ENCODE measurements at regions not wholly inside any gene's neighbourhood (a gene's known extent, or its start where the extent isn't known, plus 50 kb on each side); places are given as distances from the start of the nearest gene placed in this dataset.
"Not testable (repeated sequence)": the region's sequence is repeated elsewhere in the genome, so short reads cannot be mapped to it uniquely, and the experiment has no call there.

GRCh38 chr3:166986000-166986399 is 394.1 kb downstream of the ZBBX start:
- no peak for DNase-seq

GRCh38 chr3:166975796-166976195 is 404.3 kb downstream of the ZBBX start:
- DNase-seq, result not testable (repeated sequence)

- not testable (repeated sequence) for DNase-seq
Observed at GRCh38 chr3:166967714-166968113, 412.4 kb downstream of the ZBBX start.

- no peak for DNase-seq
Observed at GRCh38 chr3:166962911-166963310, 417.2 kb downstream of the ZBBX start.

GRCh38 chr3:166957121-166957520 is 423.0 kb downstream of the ZBBX start:
- no peak for DNase-seq

- no peak for DNase-seq
Observed at GRCh38 chr3:166955201-166955939, 424.7 kb downstream of the ZBBX start.

- DNase-seq, result no peak
Observed at GRCh38 chr3:166934879-166935278, 445.2 kb downstream of the ZBBX start.

- no peak for DNase-seq
Observed at GRCh38 chr3:166917437-166917836, 462.7 kb downstream of the ZBBX start.

- no peak for DNase-seq
Observed at GRCh38 chr3:166902374-166902773, 477.7 kb downstream of the ZBBX start.

- no peak for DNase-seq
Observed at GRCh38 chr3:166900866-166901577, 479.1 kb downstream of the ZBBX start.

- no peak for DNase-seq
Observed at GRCh38 chr3:166897811-166898210, 482.3 kb downstream of the ZBBX start.

- no peak for DNase-seq
Observed at GRCh38 chr3:166889241-166889640, 490.9 kb downstream of the ZBBX start.

- DNase-seq, result no peak
Observed at GRCh38 chr3:166879661-166880060, 500.4 kb downstream of the ZBBX start.

- no peak for DNase-seq
Observed at GRCh38 chr3:166877971-166878370, 502.1 kb downstream of the ZBBX start.

GRCh38 chr3:166864473-166865467 is 515.3 kb downstream of the ZBBX start:
- DNase-seq, result no peak

- DNase-seq, result no peak
Observed at GRCh38 chr3:166860217-166860616, 519.9 kb downstream of the ZBBX start.

- no peak for DNase-seq
Observed at GRCh38 chr3:166844329-166844728, 535.8 kb downstream of the ZBBX start.

GRCh38 chr3:166842784-166843183 is 537.3 kb downstream of the ZBBX start:
- DNase-seq, result not testable (repeated sequence)

- DNase-seq, result peak; percentile 53
Observed at GRCh38 chr3:166837535-166837934, 542.6 kb downstream of the ZBBX start.

- DNase-seq, result no peak
Observed at GRCh38 chr3:166836836-166837235, 543.3 kb downstream of the ZBBX start.

- no peak for DNase-seq
Observed at GRCh38 chr3:166829896-166830295, 550.2 kb downstream of the ZBBX start.

GRCh38 chr3:166818464-166818863 is 561.6 kb downstream of the ZBBX start:
- no peak for DNase-seq

GRCh38 chr3:166817269-166817668 is 562.8 kb downstream of the ZBBX start:
- not testable (repeated sequence) for DNase-seq

Data from DMS 273 treated with DMSO at 0.1 percent for 48 hours (cell line).